Left colon (tissue), 2 donors: ENCODE measurements at regions not wholly inside any gene's neighbourhood (a gene's known extent, or its start where the extent isn't known, plus 50 kb on each side); places are given as distances from the start of the nearest gene placed in this dataset.
"Not testable (repeated sequence)": the region's sequence is repeated elsewhere in the genome, so short reads cannot be mapped to it uniquely, and the experiment has no call there.

Experiments used
- ATAC-seq: fragments of 200-7000 bp; cut with Tn5 transposase; one replicate; pipeline ENCODE4 v1.9.1; 2020; ENCODE audit warnings: mild to moderate bottlenecking, moderate library complexity
- DNase-seq, 2 donors: peaks; one replicate each; pipeline ENCODE4 v3.0.0-alpha.2; 2020
- intact Hi-C, 2 donors: fragments of 100-400 bp; cut with DNase I in 1 of 2; cut with micrococcal nuclease in 1 of 2; formaldehyde crosslinking; loops; one replicate each; pipeline versions ENCODE4 v1.11.2 to v1.14.0; 2022; cut with DNase I, micrococcal nuclease
- donor health status: DM: no; HTN: no; CAD: no.
- donor health status: DM: yes; HTN: yes; CAD: no.

DNA sequence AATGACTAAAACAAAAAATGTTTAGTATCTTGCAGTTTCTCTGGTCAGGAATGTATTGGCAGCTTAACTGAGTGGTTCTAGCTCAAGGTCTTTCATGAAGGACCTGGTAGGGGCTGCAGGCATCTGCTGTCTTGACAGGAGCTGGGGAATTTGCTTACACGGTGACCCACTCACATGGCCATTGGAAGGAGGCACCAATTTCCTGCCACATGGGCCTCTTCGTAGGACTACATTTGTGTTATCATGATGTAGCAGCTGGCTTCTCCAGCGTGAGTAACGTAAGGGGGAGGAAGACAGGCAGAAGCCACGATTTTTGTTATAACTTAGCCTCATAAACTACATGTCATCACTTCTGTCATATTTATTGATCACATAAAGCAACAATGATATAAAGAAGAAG lies 376.3 kb downstream of the AMY1C start:
- intact Hi-C loops = no loop called here

GRCh38 chr1:104132382-104132973 lies 382.8 kb downstream of the AMY1C start:
- ATAC-seq (peak; percentile 78), DNase-seq (no peak)
- intact Hi-C loops = no loop called here

More for the DNA sequence above, 376.3 kb downstream of the AMY1C start:
- DNase-seq (no peak), ATAC-seq (no peak)

- intact Hi-C loops, ATAC-seq, DNase-seq: not testable (repeated sequence)
Measured at GRCh38 chr1:104135036-104135435, 385.3 kb downstream of the AMY1C start.

GRCh38 chr1:104136621-104137020 lies 386.9 kb downstream of the AMY1C start:
- ATAC-seq = no peak
- no peak for DNase-seq
- intact Hi-C loops = no loop called here

- intact Hi-C loops = no loop called here
- ATAC-seq (no peak), DNase-seq (no peak)
Measured at GRCh38 chr1:104156738-104157137, 407.0 kb downstream of the AMY1C start.

- DNase-seq = no peak
- intact Hi-C loops = no loop called here
- no peak for ATAC-seq
Measured at GRCh38 chr1:104163912-104164476, 414.3 kb downstream of the AMY1C start.

DNA sequence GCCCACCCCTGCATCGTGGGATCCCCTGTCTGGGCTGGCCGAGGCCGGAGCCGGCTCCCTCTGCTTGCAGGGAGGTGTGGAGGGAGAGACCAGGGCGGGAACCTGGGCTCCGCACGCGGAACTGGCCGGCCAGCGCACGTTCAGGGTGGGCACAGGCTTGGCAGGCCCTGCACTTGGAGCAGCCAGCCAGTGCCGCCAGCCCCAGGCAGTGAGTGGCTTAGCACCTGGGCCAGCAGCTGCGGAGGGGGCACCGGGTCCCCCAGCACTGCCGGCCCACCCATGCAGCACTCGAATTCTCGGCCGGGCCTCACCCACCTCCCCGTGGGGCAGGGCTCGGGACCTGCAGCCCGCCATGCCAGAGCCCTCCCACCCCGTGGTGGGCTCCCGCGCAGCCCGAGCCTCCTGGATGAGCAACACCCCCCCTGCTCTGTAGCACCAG lies 422.6 kb downstream of the AMY1C start:
- ATAC-seq (no peak), DNase-seq (no peak)
- intact Hi-C loops = no loop called here

GRCh38 chr1:104182251-104182650 lies 432.6 kb downstream of the AMY1C start:
- intact Hi-C loops = no loop called here

GRCh38 chr1:104189207-104189606 lies 439.5 kb downstream of the AMY1C start:
- intact Hi-C loops = no loop called here
- DNase-seq = no peak
- no peak for ATAC-seq

More at GRCh38 chr1:104182251-104182650, 432.6 kb downstream of the AMY1C start:
- ATAC-seq (no peak), DNase-seq (no peak)

GRCh38 chr1:104190821-104191220 lies 441.1 kb downstream of the AMY1C start:
- ATAC-seq (no peak), DNase-seq (no peak)
- intact Hi-C loops = no loop called here

DNA sequence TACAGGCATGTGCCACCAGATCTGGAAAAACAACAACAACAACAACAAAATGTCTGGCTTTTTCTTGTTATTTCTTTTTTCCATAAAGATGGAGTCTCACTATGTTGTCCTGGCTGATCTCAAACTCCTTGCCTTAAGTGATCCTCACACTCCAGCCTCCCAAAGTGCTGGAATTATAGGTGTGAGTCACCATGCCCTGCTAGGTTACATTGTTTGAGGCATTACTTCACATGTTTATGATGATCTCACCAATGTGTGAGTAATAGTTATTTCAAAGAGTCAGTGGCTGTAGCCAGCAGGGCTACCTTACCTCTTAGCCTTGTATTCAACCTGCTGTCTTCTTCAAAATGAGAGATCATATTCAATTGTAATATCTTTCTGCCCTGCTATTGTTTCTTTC lies 445.7 kb downstream of the AMY1C start:
- intact Hi-C loops = no loop called here
- DNase-seq (no peak), ATAC-seq (no peak)

- ATAC-seq (no peak), DNase-seq (no peak)
- intact Hi-C loops = no loop called here
Measured at GRCh38 chr1:104196136-104196535, 446.4 kb downstream of the AMY1C start.

- DNase-seq (no peak), ATAC-seq (no peak)
- intact Hi-C loops = no loop called here
Measured at GRCh38 chr1:104197516-104197915, 447.8 kb downstream of the AMY1C start.

GRCh38 chr1:104212239-104212638 lies 462.5 kb downstream of the AMY1C start:
- DNase-seq (no peak), ATAC-seq (no peak)
- intact Hi-C loops = no loop called here

DNA sequence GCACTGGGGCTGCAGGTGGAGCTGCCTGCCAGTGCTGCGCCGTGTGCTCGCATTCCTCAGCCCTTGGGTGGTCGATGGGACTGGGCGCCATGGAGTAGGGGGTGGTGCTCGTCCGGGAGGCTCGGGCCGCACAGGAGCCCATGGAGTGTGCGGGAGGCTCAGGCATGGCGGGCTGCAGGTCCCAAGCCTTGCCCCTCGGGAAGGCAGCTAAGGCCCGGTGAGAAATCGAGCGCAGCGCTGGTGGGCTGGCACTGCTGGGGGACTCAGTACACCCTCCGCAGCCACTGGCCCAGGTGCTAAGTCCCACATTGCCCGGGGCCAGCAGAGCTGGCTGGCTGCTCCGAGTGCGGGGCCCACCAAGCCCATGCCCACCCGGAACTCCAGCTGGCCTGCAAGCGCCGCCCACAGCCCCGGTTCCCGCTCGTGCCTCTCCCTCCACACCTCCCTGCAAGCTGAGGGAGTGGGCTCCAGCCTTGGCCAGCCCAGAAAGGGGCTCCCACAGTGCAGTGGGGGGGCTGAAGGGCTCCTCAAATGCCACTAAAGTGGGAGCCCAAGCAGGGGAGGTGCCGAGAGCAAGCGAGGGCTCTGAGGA lies 467.8 kb downstream of the AMY1C start:
- DNase-seq, intact Hi-C loops, ATAC-seq: not testable (repeated sequence)

DNA sequence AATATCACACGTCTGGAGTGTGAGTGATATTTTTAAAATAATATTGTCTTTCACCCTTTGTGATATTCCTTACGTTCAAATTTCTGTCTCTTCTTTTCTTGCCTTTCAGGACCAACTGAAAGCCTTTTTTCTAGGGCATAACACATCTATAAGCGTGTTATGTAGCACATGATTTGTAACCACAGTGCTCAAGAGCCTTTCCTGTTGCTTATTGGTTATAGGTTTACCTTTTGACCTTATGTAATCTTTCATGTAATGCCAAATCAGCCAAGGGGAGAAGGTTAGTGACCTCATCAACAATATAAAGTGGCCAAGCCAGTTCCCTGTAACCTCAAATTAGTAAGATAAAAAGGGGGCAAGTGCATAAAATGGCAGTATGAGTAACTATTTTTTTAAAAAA lies 480.2 kb downstream of the AMY1C start:
- ATAC-seq = no peak
- intact Hi-C loops = no loop called here
- no peak for DNase-seq

- intact Hi-C loops = no loop called here
- ATAC-seq (no peak), DNase-seq (no peak)
Measured at GRCh38 chr1:104231676-104232075, 482.0 kb downstream of the AMY1C start.

DNA sequence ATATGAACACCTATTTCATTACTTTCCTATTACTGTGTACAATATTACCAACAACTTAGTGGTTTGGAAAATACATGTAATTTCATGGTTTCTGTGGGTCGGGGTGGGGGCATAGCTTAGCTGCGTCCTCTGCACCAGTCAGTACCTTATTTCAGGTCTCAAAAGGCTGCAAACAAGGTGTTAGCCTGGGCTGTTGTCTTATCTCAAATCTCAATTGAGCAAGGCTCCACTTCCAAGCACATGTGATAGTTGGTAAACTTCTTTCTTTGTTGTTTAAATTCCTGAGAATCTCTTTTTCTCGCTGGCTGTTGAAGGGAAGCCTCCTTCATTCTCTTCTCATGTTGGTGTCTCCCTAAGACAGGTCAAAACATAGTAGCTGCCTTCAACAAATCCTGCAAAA lies 485.4 kb downstream of the AMY1C start:
- intact Hi-C loops = no loop called here
- DNase-seq = no peak
- no peak for ATAC-seq

DNA sequence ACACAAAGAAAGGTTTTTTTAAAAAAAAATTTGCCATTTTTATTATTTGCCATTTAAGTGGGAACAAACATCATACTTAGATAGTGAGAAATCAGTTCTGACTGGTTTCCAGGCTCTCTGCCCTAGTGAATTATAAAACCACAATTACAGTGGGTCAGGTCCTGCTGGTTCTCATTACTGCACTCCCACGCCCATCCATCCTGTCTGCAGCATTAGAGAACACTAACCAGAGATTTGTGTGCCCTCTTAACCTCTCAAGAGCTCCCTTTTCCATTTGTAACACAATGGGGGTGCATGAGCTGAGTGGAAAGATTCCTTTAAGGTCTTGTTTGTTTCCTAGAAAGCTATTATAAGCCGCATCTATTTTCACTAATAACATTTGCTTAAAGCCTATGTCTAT lies 489.3 kb downstream of the AMY1C start:
- intact Hi-C loops = no loop called here
- DNase-seq (no peak), ATAC-seq (no peak)

DNA sequence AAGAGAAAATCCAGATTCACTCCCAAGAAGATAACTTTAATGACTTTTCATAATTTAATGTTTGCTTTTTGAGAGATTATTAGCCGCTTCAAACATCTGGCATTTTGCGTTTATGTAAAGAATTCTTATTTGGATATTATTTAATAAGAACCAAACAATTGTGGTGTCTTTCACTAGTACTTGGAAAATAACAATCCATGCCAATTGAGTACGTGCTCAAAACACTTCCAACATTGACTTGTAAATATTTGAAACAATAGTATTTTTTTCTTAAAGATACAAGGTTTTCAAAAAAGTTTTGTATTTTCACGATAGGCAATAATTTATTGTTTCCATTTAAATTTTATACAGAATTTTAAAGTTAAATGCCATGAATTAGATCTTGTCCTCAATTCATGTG lies 498.7 kb downstream of the AMY1C start:
- intact Hi-C loops = no loop called here
- no peak for ATAC-seq
- DNase-seq = no peak

DNA sequence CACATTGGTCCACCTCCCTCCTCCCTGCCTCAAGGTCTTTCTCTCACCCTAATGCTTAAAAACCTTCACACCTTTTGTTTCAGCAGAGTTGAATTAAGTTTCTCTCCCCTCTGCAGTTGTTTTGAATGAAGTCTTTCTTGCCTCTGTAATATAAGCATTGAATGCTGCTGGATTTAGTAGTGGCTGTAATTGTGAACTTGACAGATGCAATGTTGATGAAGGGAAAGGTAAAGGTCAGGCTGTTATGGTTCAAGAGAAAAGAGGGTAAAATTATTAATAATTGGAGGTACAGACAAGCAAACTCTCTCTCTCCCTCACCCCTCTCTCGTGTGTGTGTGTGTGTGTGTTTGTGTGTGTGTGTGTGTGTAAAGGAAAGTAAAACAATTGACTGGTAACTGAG lies 509.8 kb downstream of the AMY1C start:
- ATAC-seq = no peak
- no peak for DNase-seq
- intact Hi-C loops = no loop called here
